Activated T-helper 17 cell treated with anti-CD3 and anti-CD28 coated beads, Interleukin-2, amount 50 U/mL, for 72 hours (primary cell): ENCODE measurements at regions not wholly inside any gene's neighbourhood (a gene's known extent, or its start where the extent isn't known, plus 50 kb on each side); places are given as distances from the start of the nearest gene placed in this dataset.
"Not testable (repeated sequence)": the region's sequence is repeated elsewhere in the genome, so short reads cannot be mapped to it uniquely, and the experiment has no call there.

Experiments
- ATAC-seq: fragments of 150-1000 bp; cut with Tn5 transposase; replicated peaks from 2 replicates; pipeline ENCODE4 v1.10.0; 2021; ENCODE audit warnings: mild to moderate bottlenecking, moderate library complexity
- H3K27ac Mint-ChIP-seq: one replicate; pipeline ENCODE4 v1.8.0; 2022; ENCODE audit warnings: mixed read lengths
- H3K27me3 Mint-ChIP-seq: one replicate; pipeline ENCODE4 v1.8.0; 2022; ENCODE audit warnings: mixed read lengths
- H3K36me3 Mint-ChIP-seq: one replicate; pipeline ENCODE4 v1.8.0; 2022; ENCODE audit warnings: low read depth, mild to moderate bottlenecking, mixed read lengths
- H3K4me1 Mint-ChIP-seq: one replicate; pipeline ENCODE4 v1.8.0; 2022; ENCODE audit warnings: mixed read lengths
- H3K4me3 Mint-ChIP-seq: one replicate; pipeline ENCODE4 v1.8.0; 2022; ENCODE audit warnings: mild to moderate bottlenecking, mixed read lengths
- H3K9me3 Mint-ChIP-seq: one replicate; pipeline ENCODE4 v1.8.0; 2022; ENCODE audit warnings: mixed read lengths

DNA sequence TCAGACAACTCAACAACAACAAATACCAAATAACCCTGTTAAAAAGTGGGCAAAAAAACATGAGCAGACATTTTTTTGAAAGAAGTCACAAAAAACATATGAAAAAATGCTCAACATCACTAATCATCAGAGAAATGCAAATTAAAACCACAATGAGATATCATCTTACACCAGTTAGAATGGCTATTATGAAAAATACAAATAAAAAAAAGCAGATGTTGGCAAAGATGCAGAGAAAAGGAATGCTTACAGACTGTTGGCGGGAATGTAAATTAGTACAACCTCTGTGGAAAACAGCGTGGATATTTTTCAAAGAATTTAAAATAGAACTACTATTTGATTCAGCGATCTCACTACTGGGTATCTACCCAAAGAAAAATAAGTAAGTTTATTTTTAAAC lies 114.0 kb downstream of the SLC38A4 start:
- Mint-ChIP-seq H3K27ac (no peak overlapping the region), H3K36me3 (no peaks in the 10 kb centered on the region), H3K4me3 (no peak overlapping the region), H3K27me3 (peaks cover 3% of the 10 kb centered on the region), H3K9me3 (no peaks in the 10 kb centered on the region), H3K4me1 (no peaks in the 10 kb centered on the region)
- no peak for ATAC-seq

DNA sequence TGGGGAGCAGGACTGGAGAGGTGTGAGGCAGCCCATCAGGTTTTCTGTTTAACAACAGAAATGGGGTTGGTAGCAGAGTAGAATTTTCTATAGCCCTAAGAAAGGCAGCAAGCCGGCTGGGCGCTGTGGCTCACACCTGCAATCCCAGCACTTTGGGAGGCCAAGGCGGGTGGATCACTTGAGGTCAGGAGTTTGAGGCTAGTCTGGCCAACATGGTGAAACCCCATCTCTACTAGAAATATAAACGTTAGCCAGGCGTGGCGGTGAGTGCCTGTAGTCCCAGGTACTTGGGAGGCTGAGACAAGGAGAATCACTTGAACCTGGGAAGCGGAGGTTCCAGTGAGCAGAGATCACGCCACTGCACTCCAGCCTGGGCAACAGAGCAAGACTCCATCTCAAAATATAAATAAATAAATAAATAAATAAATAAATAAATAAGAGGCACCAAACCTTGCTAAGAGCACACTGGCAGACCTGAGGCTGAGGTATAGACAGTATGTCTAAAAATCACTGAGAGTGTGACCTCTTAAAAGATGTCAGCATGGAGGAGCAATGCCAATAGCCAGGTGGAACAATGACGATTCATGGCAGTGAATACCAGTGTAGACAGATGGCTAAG lies 115.6 kb downstream of the SLC38A4 start:
- ATAC-seq: no peak
- Mint-ChIP-seq H3K27me3 (peaks cover 3% of the 10 kb centered on the region), H3K27ac (no peak overlapping the region), H3K9me3 (no peaks in the 10 kb centered on the region), H3K4me3 (no peak overlapping the region), H3K36me3 (no peaks in the 10 kb centered on the region), H3K4me1 (no peaks in the 10 kb centered on the region)

DNA sequence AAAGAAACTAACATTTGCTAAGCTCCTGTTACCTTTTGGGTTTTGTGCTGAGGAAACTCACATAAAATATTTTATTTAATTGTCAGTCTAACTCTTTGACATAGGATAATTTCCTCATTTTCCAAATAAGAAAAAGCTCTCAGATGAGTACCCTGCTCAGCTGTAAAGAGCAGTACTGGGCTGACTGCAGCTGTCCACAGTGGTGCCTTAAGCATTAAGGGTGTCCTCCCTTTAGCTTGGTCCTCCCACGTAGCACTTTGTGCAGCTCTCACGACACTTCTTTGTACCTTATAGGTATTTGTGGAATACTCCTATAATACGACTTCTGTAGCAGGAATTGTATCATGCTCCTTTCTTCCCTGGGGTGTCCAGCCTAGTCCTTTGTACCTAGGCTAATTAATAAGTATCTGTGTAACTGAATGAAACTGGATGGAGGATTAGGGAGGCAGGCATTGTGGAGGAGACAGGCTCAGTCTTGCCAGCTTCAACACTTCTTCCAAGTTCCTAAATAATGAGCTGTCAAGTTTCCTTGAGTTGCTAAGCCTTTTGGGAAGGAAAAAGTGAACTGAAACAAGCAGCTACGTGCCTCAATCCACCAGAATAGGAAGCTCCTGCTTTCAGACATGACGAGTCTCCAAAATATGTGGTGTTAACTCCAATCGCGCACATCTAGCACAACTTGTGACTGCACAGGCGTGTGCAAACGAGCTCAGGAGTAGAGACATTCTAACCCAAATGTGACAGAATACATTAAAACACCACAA lies 123.0 kb downstream of the SLC38A4 start:
- no peak for ATAC-seq
- no peaks in the 10 kb centered on the region for H3K36me3 Mint-ChIP-seq
- H3K4me3 Mint-ChIP-seq: no peak overlapping the region
- no peaks in the 10 kb centered on the region for H3K4me1 Mint-ChIP-seq
- H3K27me3 Mint-ChIP-seq: peaks cover 17% of the 10 kb centered on the region
- peaks cover 3% of the 10 kb centered on the region for H3K9me3 Mint-ChIP-seq
- H3K27ac Mint-ChIP-seq: no peak overlapping the region

DNA sequence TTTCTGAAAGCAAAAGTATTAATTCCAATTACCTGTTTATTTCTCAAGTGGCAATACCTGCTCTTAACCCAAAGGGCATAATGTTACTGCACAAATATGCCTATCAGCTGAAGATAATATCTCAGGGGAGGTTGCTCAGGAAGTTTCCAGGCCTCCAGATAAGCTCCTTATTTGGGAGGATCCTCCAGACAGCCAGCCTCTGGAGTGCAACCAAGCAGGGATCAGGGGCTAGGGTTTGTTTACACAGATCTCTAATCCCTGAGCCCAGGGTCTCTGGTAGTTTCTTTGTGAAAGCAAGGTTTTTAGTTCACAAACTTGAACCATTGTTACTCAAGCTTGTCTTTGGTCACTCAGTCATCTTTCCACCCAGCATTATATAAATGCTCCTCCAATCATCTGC lies 124.4 kb downstream of the SLC38A4 start:
- no peak overlapping the region for H3K27ac Mint-ChIP-seq
- no peak overlapping the region for H3K4me3 Mint-ChIP-seq
- H3K36me3 Mint-ChIP-seq: no peaks in the 10 kb centered on the region
- no peaks in the 10 kb centered on the region for H3K4me1 Mint-ChIP-seq
- H3K9me3 Mint-ChIP-seq: peaks cover 8% of the 10 kb centered on the region
- ATAC-seq: no peak
- peaks cover 14% of the 10 kb centered on the region for H3K27me3 Mint-ChIP-seq

DNA sequence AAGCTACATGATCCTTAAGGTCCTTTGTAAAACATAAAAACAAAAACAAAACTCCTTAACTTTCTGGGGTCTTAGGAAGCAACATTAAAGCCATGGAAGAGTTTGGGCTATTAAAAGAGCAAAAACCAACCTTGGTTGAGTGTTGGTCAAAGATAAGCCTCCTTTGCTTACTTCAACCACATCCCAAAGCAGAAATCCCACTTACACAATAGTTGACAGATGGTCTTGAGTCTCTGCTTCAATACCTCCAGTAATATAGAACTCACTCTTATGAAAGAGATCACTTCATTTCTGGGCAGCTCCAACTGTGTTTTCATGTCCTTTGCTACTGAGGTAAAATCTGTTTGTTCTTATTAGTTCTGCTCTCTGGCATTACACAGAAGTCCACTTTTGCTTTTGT lies 125.8 kb downstream of the SLC38A4 start:
- Mint-ChIP-seq H3K27me3 (peaks cover 14% of the 10 kb centered on the region), H3K4me1 (no peaks in the 10 kb centered on the region), H3K36me3 (no peaks in the 10 kb centered on the region), H3K27ac (no peak overlapping the region), H3K9me3 (peaks cover 8% of the 10 kb centered on the region), H3K4me3 (no peak overlapping the region)
- no peak for ATAC-seq

DNA sequence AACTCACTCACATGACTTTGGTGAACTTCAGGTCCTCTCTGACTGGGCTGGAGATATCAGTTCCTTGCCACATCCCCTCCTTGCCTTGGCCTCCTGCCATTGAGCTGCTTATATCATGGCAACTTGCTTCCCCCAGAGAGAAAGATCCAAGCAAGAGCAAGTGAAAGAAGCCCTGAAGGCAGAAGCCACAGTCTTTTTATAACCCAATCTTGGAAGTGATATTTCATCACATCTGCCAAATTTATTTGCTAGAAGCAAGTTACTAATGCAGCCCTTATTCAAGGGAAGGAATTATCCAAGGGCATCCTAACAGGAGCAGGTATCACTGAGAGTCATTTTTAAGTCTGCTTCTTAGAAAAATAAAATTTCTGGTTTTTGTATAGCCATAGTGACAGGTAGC lies 127.8 kb downstream of the SLC38A4 start:
- H3K36me3 Mint-ChIP-seq: no peaks in the 10 kb centered on the region
- H3K4me3 Mint-ChIP-seq: no peak overlapping the region
- ATAC-seq: no peak
- H3K27ac Mint-ChIP-seq: no peak overlapping the region
- no peaks in the 10 kb centered on the region for H3K4me1 Mint-ChIP-seq
- peaks cover 6% of the 10 kb centered on the region for H3K27me3 Mint-ChIP-seq
- peaks cover 8% of the 10 kb centered on the region for H3K9me3 Mint-ChIP-seq

DNA sequence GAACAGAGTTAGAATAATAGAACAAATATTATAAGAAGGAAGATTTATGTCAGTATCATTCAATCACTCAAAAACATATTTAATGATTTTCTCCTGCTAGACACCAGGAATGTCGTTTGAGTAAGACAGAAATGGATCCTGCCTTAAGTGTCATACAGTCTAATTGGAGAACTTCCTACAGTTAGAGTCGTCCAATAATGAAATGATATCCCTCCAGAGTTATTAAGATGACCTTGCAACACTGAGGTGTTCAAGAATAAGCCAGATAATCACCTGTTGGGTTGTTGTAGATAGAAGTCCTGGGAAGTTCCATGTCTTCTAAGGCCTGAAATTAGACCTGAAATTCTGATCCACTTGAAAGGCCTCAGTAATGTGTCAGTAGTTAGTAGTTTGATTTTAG lies 132.3 kb downstream of the SLC38A4 start:
- H3K4me3 Mint-ChIP-seq: no peak overlapping the region
- H3K27me3 Mint-ChIP-seq: peaks cover 3% of the 10 kb centered on the region
- H3K36me3 Mint-ChIP-seq: no peaks in the 10 kb centered on the region
- no peaks in the 10 kb centered on the region for H3K4me1 Mint-ChIP-seq
- ATAC-seq: no peak
- no peak overlapping the region for H3K27ac Mint-ChIP-seq
- H3K9me3 Mint-ChIP-seq: peaks cover 8% of the 10 kb centered on the region

DNA sequence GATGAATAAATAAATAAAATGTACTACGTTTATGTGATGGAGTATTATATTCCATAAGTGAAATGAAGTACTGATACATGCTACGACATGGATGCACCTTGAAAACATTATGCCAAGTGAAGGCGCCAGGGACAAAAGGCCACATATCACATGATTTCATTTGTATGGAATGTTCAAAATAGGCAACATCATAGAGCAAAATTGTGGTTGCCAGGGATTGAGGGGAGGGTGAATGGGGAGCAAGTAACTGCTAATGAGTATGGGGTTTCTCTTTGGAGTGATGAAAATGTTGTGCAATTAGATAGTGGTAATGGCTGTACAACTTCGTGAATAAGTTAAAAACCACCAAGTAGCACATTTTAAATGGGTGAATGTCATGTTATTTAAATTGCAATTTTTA lies 132.8 kb downstream of the SLC38A4 start:
- Mint-ChIP-seq H3K36me3 (no peaks in the 10 kb centered on the region), H3K27ac (no peak overlapping the region), H3K4me1 (no peaks in the 10 kb centered on the region), H3K4me3 (no peak overlapping the region), H3K9me3 (peaks cover 8% of the 10 kb centered on the region), H3K27me3 (peaks cover 3% of the 10 kb centered on the region)
- ATAC-seq: no peak

DNA sequence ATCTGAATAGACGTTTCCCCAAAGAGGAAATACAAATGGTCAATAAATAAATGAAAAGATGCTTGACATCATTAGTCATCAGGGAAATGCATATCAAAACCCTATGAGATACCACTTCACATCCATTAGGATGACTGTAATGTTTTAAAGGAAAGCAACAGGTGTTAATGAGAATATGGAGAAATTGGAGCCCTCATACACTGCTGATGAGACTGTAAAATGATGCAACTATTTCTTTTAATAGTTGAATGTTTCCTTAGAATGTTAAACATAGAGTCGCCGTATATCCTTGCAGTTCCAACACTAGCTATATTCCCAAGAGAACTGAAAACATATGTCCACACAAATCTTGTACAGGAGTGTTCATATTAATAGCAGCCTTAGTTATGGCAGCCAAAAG lies 133.2 kb downstream of the SLC38A4 start:
- Mint-ChIP-seq H3K4me3 (no peak overlapping the region), H3K9me3 (peaks cover 4% of the 10 kb centered on the region), H3K36me3 (no peaks in the 10 kb centered on the region), H3K27ac (no peak overlapping the region), H3K4me1 (no peaks in the 10 kb centered on the region), H3K27me3 (no peaks in the 10 kb centered on the region)
- ATAC-seq: no peak

DNA sequence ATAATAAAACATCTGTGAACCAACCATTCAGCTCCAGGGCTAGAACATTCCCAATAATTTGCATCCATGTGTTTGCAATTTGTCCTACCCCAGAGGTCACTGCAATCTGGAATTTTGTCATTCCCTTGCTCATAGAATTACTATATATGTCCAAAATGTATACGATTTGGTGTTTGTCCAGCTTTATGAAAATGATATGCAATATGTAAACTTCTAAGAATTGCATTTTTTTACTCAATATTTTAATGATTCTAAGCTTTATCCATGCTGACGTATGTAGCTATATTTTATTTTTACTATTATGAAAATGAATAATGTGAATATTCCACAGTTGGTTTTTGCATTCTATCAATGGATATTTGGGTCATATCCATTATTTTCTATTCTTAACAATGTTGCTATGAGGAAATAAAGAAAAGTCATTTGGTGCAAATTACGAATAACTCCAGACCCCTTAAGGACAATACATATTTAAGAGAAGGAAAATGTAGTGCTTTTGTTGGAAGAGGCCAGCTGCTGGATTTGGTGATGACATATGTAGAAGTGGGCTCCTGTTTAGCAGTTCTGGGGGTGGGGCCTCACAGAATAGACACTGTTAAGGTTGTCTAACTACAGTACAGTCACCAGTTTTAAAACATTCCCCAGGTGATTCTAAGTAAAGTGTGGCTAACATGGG lies 139.4 kb downstream of the SLC38A4 start:
- peaks cover 3% of the 10 kb centered on the region for H3K9me3 Mint-ChIP-seq
- peaks cover 8% of the 10 kb centered on the region for H3K27me3 Mint-ChIP-seq
- no peaks in the 10 kb centered on the region for H3K4me1 Mint-ChIP-seq
- no peak overlapping the region for H3K4me3 Mint-ChIP-seq
- H3K36me3 Mint-ChIP-seq: no peaks in the 10 kb centered on the region
- no peak for ATAC-seq
- no peak overlapping the region for H3K27ac Mint-ChIP-seq

DNA sequence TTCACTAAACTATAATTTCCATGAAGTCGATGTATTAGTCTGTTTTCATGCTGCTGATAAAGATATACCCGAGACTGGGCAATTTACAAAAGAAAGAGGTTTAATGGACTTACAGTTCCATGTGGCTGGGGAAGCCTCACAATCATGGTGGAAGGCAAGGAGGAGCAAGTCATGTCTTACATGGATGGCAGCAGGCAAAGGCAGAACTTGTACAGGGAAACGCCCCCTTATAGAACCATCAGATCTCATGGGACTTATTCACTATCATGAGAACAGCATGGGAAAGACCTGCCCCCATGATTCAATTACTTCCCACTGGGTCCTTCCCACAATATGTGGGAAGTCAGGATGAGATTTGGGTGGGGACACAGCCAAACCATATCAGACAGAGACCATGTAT lies 141.6 kb downstream of the SLC38A4 start:
- ATAC-seq, H3K27ac Mint-ChIP-seq, H3K27me3 Mint-ChIP-seq, H3K9me3 Mint-ChIP-seq, H3K4me1 Mint-ChIP-seq, H3K36me3 Mint-ChIP-seq, H3K4me3 Mint-ChIP-seq: not testable (repeated sequence)

DNA sequence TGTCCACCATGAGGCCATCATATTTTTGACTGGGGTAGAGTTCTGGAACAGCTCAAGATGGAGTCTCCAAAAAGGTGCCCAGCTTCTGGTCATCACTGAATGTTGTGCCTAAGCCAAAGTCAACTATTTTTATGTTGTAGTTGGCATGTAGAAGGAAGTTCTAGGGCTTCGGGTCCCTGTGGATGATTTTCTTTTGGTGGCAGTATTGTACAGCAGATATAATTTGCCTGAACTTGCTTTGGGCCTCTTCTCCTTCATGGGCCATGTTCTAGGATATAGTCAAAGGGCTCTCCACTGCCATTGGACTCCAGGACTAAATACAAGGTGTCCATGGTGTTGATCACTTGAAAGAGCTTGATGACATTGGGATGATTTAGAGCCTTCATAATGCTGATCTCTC lies 143.6 kb downstream of the SLC38A4 start:
- no peak for ATAC-seq
- no peak overlapping the region for H3K27ac Mint-ChIP-seq

DNA sequence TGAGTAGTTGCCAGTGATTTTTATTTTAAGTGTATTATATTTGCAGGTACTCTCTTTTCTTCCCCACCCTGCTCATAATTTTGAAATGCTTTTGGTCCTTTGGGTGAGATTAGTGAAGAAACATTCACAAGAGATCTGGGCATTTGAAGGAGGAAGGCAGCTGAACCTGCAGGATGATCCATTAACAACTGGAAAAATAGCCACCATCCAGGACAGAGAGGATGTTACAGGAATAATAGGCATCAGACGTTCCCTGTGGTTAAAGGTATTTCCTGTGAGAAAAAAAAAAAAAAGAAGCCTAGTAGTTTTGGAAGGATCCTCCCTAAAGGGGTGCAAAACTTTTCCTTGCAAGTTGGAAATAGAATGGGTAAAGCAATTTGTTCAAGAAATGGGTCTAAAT lies 145.3 kb downstream of the SLC38A4 start:
- ATAC-seq: no peak
- peaks cover 3% of the 10 kb centered on the region for H3K9me3 Mint-ChIP-seq
- H3K4me1 Mint-ChIP-seq: peaks cover 4% of the 10 kb centered on the region

More for the DNA sequence above, 143.6 kb downstream of the SLC38A4 start:
- H3K36me3 Mint-ChIP-seq: no peaks in the 10 kb centered on the region
- no peak overlapping the region for H3K4me3 Mint-ChIP-seq
- H3K4me1 Mint-ChIP-seq: no peaks in the 10 kb centered on the region
- peaks cover 3% of the 10 kb centered on the region for H3K9me3 Mint-ChIP-seq
- H3K27me3 Mint-ChIP-seq: peaks cover 8% of the 10 kb centered on the region

DNA sequence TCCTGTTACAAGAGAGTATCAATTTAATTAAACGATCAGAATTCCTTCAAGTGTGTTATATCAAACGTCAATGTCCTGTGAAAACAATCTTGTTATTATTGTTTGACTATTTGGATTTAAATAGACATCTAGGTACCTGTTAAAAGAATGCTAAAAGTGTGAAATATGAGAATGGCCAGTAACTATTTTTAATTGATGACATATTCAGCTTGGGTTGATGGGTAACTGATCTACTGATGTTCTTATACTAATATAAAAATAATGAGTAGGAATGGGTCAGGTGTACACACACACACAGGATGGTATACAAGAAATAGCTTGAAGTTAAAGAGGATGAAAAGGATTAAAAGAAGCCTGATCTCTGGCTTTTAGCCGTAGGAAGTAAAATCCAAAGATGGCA lies 146.0 kb downstream of the SLC38A4 start:
- ATAC-seq: no peak
- H3K27me3 Mint-ChIP-seq: peaks cover 9% of the 10 kb centered on the region
- H3K4me3 Mint-ChIP-seq: no peak overlapping the region
- no peaks in the 10 kb centered on the region for H3K36me3 Mint-ChIP-seq
- H3K9me3 Mint-ChIP-seq: peaks cover 3% of the 10 kb centered on the region
- peaks cover 4% of the 10 kb centered on the region for H3K4me1 Mint-ChIP-seq
- no peak overlapping the region for H3K27ac Mint-ChIP-seq

More for the DNA sequence above, 145.3 kb downstream of the SLC38A4 start:
- Mint-ChIP-seq H3K4me3 (no peak overlapping the region), H3K27me3 (peaks cover 11% of the 10 kb centered on the region), H3K36me3 (no peaks in the 10 kb centered on the region), H3K27ac (no peak overlapping the region)

DNA sequence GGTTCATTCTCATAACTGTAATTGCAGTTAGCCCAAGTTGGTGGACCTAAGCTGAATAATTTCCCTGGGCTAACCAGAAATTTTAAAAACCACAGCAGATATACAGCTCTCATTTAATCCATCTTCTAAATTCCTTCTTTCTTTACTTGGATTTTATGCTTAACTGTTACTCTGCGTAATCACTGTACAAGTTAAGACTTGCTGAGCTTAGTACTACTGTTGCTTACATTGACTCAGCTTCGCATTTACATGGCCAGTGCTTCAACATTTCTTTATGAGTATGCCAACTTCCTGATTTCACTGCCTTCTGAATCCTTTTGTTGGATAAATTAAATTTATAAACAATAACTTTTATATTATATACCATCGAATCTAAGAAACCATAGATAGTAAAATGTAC lies 147.4 kb downstream of the SLC38A4 start:
- Mint-ChIP-seq H3K9me3 (no peaks in the 10 kb centered on the region), H3K27me3 (peaks cover 6% of the 10 kb centered on the region), H3K4me1 (peaks cover 4% of the 10 kb centered on the region), H3K4me3 (no peak overlapping the region), H3K27ac (no peak overlapping the region), H3K36me3 (no peaks in the 10 kb centered on the region)
- no peak for ATAC-seq
